Chondrocyte (in vitro differentiated cells): ENCODE measurements at regions not wholly inside any gene's neighbourhood (a gene's known extent, or its start where the extent isn't known, plus 50 kb on each side); places are given as distances from the start of the nearest gene placed in this dataset.

ENCODE experiments used
- DNase-seq: peaks from one replicate; pipeline ENCODE4 v3.0.0; 2021; ENCODE audit warnings: mixed read lengths, low spot score
- H3K27ac Mint-ChIP-seq: one replicate; pipeline ENCODE4 v1.8.0; 2021; ENCODE audit warnings: mild to moderate bottlenecking, moderate library complexity, mixed read lengths; ENCODE audit not compliant: unreplicated experiment
- H3K27me3 Mint-ChIP-seq: 2 replicates; pipeline ENCODE4 v1.8.0; 2021; ENCODE audit warnings: low read depth, mixed read lengths
- H3K36me3 Mint-ChIP-seq: 2 replicates; pipeline ENCODE4 v1.8.0; 2021; ENCODE audit warnings: low read depth, mixed read lengths
- H3K4me1 Mint-ChIP-seq: 2 replicates; pipeline ENCODE4 v1.8.0; 2021; ENCODE audit warnings: low read depth, mild to moderate bottlenecking, mixed read lengths
- H3K4me3 Mint-ChIP-seq: one replicate; pipeline ENCODE4 v1.8.0; 2021; ENCODE audit warnings: mild to moderate bottlenecking, moderate library complexity, mixed read lengths; ENCODE audit not compliant: unreplicated experiment
- H3K9me3 Mint-ChIP-seq: 2 replicates; pipeline ENCODE4 v1.8.0; 2021; ENCODE audit warnings: low read depth, mixed read lengths
- CTCF ChIP-seq: fragments of 200-600 bp; sonication (generic); IDR thresholded peaks from 2 replicates; pipeline ENCODE4 v1.5.0; 2021; ENCODE audit warnings: antibody characterized with exemption, mild to moderate bottlenecking, moderate library complexity

GRCh38 chr6:168979254-168979653 is 274.4 kb downstream of the THBS2 start:
- H3K36me3 Mint-ChIP-seq: peaks cover 19% of the 10 kb centered on the region
- H3K4me3 Mint-ChIP-seq: no peak overlapping the region
- H3K4me1 Mint-ChIP-seq: peaks cover 3% of the 10 kb centered on the region
- H3K27ac Mint-ChIP-seq: no peak overlapping the region
- no peaks in the 10 kb centered on the region for H3K27me3 Mint-ChIP-seq
- DNase-seq: no peak
- peaks cover 24% of the 10 kb centered on the region for H3K9me3 Mint-ChIP-seq
- no peak for TF ChIP-seq CTCF

- peaks cover 19% of the 10 kb centered on the region for H3K4me1 Mint-ChIP-seq
- no peak overlapping the region for H3K4me3 Mint-ChIP-seq
- no peaks in the 10 kb centered on the region for H3K36me3 Mint-ChIP-seq
- H3K27ac Mint-ChIP-seq: no peak overlapping the region
- no peak for TF ChIP-seq CTCF
- H3K9me3 Mint-ChIP-seq: no peaks in the 10 kb centered on the region
- DNase-seq: no peak
- no peaks in the 10 kb centered on the region for H3K27me3 Mint-ChIP-seq
These were observed 281.5 kb downstream of the THBS2 start for GRCh38 chr6:168972128-168972527.

- no peak overlapping the region for H3K27ac Mint-ChIP-seq
- no peaks in the 10 kb centered on the region for H3K27me3 Mint-ChIP-seq
- DNase-seq: no peak
- peaks cover 4% of the 10 kb centered on the region for H3K9me3 Mint-ChIP-seq
- H3K36me3 Mint-ChIP-seq: peaks cover 3% of the 10 kb centered on the region
- peaks cover 25% of the 10 kb centered on the region for H3K4me1 Mint-ChIP-seq
- TF ChIP-seq CTCF: no peak
- H3K4me3 Mint-ChIP-seq: no peak overlapping the region
These were observed 282.1 kb downstream of the THBS2 start for GRCh38 chr6:168971549-168971948.

GRCh38 chr6:168968801-168969200 is 284.8 kb downstream of the THBS2 start:
- TF ChIP-seq CTCF: no peak
- no peak for DNase-seq
- no peak overlapping the region for H3K27ac Mint-ChIP-seq
- no peaks in the 10 kb centered on the region for H3K27me3 Mint-ChIP-seq
- peaks cover 3% of the 10 kb centered on the region for H3K36me3 Mint-ChIP-seq
- no peak overlapping the region for H3K4me3 Mint-ChIP-seq
- H3K9me3 Mint-ChIP-seq: peaks cover 10% of the 10 kb centered on the region
- H3K4me1 Mint-ChIP-seq: peaks cover 37% of the 10 kb centered on the region

GRCh38 chr6:168968228-168968627 is 285.4 kb downstream of the THBS2 start:
- Mint-ChIP-seq H3K27ac (peak overlapping the region; percentile 77), H3K4me3 (no peak overlapping the region), H3K36me3 (peaks cover 3% of the 10 kb centered on the region), H3K27me3 (no peaks in the 10 kb centered on the region), H3K9me3 (peaks cover 10% of the 10 kb centered on the region), H3K4me1 (peaks cover 43% of the 10 kb centered on the region)
- no peak for DNase-seq
- TF ChIP-seq CTCF: no peak
